ENCODE measurements at regions not wholly inside any gene's neighbourhood (a gene's known extent, or its start where the extent isn't known, plus 50 kb on each side); places are given as distances from the start of the nearest gene placed in this dataset.
"Not testable (repeated sequence)": the region's sequence is repeated elsewhere in the genome, so short reads cannot be mapped to it uniquely, and the experiment has no call there.

GRCh38 chrX:1779626-1780025, 164.8 kb downstream of the ASMT start:
- DNase-seq: no peak

GRCh38 chrX:1781766-1782165, 166.9 kb downstream of the ASMT start:
- DNase-seq: no peak

GRCh38 chrX:1784773-1785172, 169.9 kb downstream of the ASMT start:
- DNase-seq: no peak

DNA sequence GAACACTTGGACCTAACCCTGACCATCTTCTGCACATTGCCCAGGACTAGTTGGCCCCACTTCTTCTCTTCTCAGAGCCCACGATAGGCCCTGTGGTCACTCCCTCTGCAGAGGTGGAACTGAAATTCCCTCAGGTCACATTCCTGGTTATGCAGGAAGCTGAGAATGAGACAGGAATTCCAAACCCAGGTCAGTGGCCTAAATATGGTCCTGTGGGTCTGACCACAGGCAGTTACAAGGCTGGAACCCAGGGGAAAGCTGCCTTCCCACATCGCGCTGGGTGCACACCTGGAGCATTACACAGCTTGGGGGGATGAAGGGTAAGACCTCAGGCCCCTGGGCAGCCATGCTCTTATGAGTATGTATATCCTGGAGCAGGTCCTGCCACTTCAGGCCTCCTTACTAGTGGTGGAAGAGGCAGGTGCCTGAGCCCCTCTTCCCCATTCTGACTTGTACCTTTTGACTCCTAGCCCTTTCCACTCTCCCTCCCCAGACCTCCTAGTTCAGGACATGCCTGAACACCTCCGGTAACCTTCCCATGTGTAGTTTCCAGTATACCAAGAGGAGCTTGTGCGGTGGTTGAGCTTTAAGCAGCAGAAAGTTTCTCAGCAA, 173.5 kb downstream of the ASMT start:
- no peak for DNase-seq

GRCh38 chrX:1792636-1793035, 177.8 kb downstream of the ASMT start:
- no peak for DNase-seq

- no peak for DNase-seq
These were observed 179.7 kb downstream of the ASMT start for GRCh38 chrX:1794586-1794985.

- no peak for DNase-seq
These were observed 188.1 kb downstream of the ASMT start for GRCh38 chrX:1802912-1803311.

DNA sequence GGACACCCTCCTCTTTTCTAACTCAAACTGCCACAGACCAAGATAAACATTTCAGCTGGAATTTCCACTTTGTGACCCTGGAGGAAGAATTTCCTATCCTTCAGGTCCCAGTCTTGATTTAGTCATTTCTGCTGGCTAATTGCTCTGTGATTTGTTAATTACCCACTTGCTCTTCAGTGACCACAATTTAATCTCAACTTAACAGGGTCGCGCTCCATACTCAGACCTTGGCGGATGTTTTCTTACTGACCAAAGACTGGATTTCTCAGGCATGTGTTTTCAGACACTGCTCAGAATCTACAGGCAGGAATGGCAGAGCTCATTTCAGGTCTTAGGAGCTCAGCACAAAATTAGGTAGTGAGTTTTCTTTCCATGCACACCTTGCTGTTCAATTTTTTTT, 188.9 kb downstream of the ASMT start:
- no peak for DNase-seq

- peak; percentile 73 for DNase-seq
These were observed 192.5 kb downstream of the ASMT start for GRCh38 chrX:1807301-1807731.

DNA sequence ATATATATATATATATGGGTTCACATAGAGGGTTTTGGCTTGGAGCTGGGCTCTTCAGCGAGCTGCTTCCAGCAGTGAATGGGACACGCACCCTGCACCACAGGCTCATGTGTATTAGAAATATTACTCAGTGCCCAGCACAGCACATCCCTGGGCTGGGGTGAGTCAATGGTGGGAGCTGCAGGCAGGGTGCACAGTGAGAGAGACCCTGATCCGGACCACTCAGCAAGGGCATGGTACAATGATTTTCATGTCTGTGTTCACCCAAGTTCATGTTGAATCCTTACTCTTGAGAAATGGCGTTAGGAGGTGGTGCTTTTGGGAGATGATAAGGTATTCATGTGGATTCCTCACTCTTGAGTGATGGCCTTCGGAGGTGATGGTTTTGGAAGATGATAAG, 194.7 kb downstream of the ASMT start:
- no peak for DNase-seq

GRCh38 chrX:1813809-1814208, 198.9 kb downstream of the ASMT start:
- DNase-seq: no peak

GRCh38 chrX:1815456-1816175, 200.8 kb downstream of the ASMT start:
- no peak for DNase-seq

DNA sequence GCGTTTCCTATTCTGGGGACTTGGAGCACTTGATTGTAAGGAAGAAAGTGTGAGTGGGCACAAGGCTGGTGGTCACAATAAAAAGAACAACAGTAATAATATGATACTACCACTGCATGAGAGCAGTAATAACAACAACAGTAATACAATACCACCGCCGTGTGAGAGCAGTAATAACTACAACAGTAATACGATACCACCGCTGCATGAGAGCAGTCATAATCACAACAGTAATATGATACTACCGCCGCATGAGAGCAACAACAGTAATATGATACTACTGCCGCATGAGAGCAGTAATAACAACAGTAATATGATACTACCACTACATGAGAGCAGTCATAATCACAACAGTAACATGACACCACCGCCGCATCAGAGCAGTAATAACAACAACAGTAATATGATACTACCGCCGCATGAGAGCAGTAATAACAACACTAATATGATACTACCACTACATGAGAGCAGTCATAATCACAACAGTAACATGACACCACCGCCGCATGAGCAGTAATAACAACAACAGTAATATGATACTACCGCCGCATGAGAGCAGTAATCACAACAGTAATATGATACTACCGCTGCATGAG, 201.6 kb downstream of the ASMT start:
- DNase-seq: not testable (repeated sequence)

DNA sequence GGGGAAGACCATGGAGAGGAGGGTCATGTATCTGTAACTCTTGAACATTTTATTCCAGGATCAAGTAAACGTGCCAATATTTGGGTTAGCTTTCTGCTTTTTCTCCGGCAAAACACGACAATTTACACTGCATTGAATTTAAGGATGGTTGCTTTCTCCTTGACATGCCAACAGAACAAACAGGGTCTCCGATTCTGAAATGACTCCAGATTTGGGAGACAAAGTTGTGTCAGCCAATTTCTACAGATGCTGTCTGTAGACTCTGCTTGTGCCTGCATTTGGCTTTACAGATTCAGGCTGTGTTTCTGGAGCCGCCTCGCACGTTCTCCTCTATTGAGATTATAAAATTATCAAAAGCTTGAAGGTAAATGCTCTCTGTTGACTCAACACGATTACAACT, 207.0 kb downstream of the ASMT start:
- no peak for DNase-seq

- DNase-seq: no peak
These were observed 210.0 kb downstream of the ASMT start for GRCh38 chrX:1824855-1825254.

DNA sequence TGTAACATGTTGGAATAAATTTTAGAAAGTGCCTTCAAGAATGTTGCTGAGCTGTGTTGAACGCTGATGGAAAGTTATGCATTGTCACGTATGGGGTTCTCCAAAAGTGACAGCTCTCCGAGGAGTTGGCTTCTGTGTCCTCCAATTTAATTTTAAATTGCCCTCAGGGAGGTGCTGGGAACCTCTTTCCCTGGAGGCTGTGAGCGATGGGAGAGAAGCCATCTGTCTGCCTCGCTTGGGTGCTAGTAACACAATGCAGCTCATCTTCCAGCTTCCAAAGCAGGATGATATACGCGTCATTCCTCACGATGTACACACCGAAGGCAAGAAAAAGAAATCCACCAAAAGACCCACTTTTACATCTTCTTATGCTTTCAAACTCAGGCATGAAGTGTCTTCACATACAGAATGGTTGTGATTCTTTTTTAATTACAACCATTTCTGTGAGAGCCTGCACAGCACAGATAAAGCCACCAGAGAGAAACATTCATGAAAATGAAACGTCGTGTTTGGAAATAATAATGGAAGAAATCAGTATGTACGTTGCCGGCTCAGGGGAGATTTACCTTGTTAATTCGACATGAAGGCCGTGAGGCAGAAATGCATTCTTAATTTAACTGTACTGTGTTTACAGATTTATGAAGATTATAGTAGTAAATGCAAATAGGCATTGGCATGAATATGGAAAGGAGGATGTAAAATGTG, 218.9 kb downstream of the ASMT start:
- DNase-seq: peak; percentile 5

DNA sequence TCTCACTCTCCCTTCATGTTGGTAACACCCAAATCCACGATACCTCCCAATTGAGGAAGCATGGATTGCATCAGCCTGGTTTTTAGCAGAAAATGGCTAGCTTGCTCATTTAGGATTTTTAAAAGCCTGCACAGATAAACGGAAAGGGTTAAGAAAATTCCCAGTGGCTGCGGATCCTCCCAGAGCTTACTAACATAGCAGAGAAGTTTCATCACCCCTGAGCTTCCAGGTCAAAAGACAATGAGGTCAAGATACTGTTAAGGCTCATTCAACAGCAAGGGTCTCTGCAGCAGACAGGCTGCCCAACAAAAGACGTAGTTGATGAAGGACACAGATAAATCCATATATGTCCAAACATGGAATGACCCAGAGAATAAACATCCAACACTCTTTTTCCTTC, 220.2 kb downstream of the ASMT start:
- DNase-seq: no peak

DNA sequence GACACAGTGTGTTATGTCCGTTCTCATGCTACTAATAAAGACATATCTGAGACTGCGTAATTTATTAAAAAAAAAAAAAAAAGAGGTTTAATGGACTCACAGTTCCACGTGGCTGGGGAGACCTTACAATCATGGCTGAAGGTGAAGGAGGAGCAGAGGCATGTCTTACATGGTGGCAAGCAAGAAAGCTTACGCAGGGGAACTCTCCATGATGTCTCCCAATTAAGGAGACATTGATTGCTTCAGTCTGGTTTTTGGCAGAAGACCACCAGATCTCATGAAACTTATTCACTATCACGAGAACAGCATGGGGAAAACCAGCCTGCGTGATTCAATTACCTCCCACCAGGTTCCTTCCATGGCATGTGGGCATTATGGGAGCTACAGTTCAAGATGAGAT, 221.8 kb downstream of the ASMT start:
- DNase-seq: no peak

DNA sequence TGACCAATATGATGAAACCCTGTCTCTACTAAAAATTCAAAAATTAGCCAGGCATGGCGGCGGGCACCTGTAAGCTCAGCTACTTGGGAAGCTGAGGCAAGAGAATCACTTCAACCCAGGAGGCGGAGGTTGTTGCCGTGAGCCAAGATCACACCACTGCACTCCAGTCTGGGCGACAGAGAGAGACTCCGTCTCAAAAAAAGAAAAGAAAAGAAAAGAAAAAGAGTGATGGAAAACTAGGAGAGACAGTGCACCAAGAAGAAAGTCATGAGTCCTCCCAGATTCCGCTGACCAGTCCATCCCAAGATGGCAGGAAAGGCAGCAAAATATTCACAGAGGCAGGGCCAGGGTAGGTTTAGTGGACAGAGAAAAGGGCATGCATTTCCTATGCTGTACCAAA, 226.9 kb downstream of the ASMT start:
- DNase-seq: no peak

- DNase-seq: not testable (repeated sequence)
These were observed 232.1 kb downstream of the ASMT start for GRCh38 chrX:1847000-1847399.

- DNase-seq: not testable (repeated sequence)
These were observed 232.9 kb downstream of the ASMT start for GRCh38 chrX:1847790-1848189.

GRCh38 chrX:1851527-1851926, 236.7 kb downstream of the ASMT start:
- DNase-seq: no peak

DNA sequence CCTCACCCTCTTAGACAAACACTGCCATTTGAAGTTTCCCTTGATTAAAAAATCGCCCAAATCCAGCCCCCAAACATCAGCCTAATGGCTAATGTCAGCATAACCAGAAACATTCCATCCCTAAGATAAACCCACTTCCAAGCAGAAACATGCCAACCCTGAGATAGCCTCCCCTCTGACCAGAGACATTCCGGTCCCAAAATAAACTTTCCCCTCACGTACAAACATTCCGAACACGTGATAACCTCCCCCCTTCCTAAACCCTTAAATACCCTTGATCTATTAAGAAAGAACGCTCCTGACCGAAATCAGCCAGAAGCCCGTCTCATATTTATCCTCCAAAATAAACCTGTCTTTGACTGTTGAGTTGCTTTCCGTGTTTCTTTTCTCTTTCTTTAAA, 237.2 kb downstream of the ASMT start:
- no peak for DNase-seq

DNA sequence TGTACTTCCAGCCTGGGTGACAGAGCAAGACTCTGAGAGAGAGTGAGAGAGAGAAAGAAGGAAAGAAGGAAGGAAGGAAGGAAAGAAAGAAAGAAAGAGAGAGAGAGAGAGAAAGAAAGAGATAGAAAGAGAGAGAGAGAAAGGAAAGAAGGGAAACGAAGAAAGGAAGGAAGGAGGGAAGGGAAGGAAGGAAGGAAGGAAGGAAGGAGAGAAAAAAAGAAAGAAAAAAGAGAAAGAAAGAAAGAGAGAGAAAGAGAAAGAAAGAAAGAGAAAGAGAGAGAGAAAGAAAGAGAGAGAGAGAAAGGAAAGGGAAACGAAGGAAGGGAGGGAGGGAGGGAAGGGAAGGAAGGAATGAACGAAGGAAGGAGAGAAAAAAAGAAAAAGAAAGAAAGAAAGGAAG, 238.6 kb downstream of the ASMT start:
- DNase-seq: no peak

Data from NCI-H82 (cell line).